Subcutaneous abdominal adipose tissue (tissue), 5 donors: ENCODE measurements at regions not wholly inside any gene's neighbourhood (a gene's known extent, or its start where the extent isn't known, plus 50 kb on each side); places are given as distances from the start of the nearest gene placed in this dataset.

ENCODE experiments used
- H3K27ac ChIP-seq: one replicate; pipeline ENCODE4 v1.7.0; 2013; ENCODE audit warnings: low read depth, mild to moderate bottlenecking, inconsistent platforms, low read length, moderate library complexity
- H3K27me3 ChIP-seq, 5 donors: one replicate each; pipeline ENCODE4 v1.7.0; 2013; ENCODE audit warnings: low read length in 5 of 5, inconsistent platforms in 1 of 5; ENCODE audit not compliant: control insufficient read depth in 5 of 5, insufficient read depth in 4 of 5
- H3K36me3 ChIP-seq, 5 donors: one replicate each; pipeline ENCODE4 v1.7.0; 2013; ENCODE audit warnings: low read length in 5 of 5; ENCODE audit not compliant: control insufficient read depth in 5 of 5, insufficient read depth in 5 of 5
- H3K4me1 ChIP-seq, 5 donors: one replicate each; pipeline ENCODE4 v1.7.0; 2013; ENCODE audit warnings: low read length in 5 of 5, mild to moderate bottlenecking in 3 of 5, moderate library complexity in 1 of 5; ENCODE audit not compliant: control insufficient read depth in 5 of 5, insufficient read depth in 5 of 5
- H3K4me3 ChIP-seq, 5 donors: one replicate each; pipeline ENCODE4 v1.7.0; 2013; ENCODE audit warnings: low read length in 5 of 5, low read depth in 1 of 5
- H3K9ac ChIP-seq, 5 donors: one replicate each; pipeline ENCODE4 v1.7.0; 2013; ENCODE audit warnings: low read length in 5 of 5, mild to moderate bottlenecking in 4 of 5, moderate library complexity in 3 of 5
- H3K9me3 ChIP-seq, 5 donors: one replicate each; pipeline ENCODE4 v1.7.0; 2013; ENCODE audit warnings: low read length in 5 of 5; ENCODE audit not compliant: control insufficient read depth in 5 of 5
- donor health status: healthy.
- donor health status: healthy.
- donor health status: healthy.
- donor health status: healthy.
- donor health status: healthy.

- Histone ChIP-seq H3K27ac (no peak overlapping the region), H3K27me3 (no peaks in the 10 kb centered on the region), H3K4me1 (no peaks in the 10 kb centered on the region), H3K9ac (no peak overlapping the region), H3K36me3 (no peaks in the 10 kb centered on the region), H3K9me3 (peaks cover 0 to 15% (median 2%) of the 10 kb centered on the region in 5 donors), H3K4me3 (no peak overlapping the region)
Observed at GRCh38 chr1:221503268-221503667, 238.6 kb downstream of the DUSP10 start.

GRCh38 chr1:221509575-221510355, 232.1 kb downstream of the DUSP10 start:
- no peaks in the 10 kb centered on the region for H3K36me3 ChIP-seq
- no peak overlapping the region for H3K4me3 ChIP-seq
- H3K9me3 ChIP-seq, result peaks cover 0 to 5% (median 2%) of the 10 kb centered on the region in 5 donors
- H3K27me3 ChIP-seq, result no peaks in the 10 kb centered on the region
- H3K27ac ChIP-seq, result no peak overlapping the region
- H3K9ac ChIP-seq, result no peak overlapping the region
- H3K4me1 ChIP-seq, result no peaks in the 10 kb centered on the region

GRCh38 chr1:221510793-221511503, 230.9 kb downstream of the DUSP10 start:
- Histone ChIP-seq H3K9ac (no peak overlapping the region), H3K27ac (no peak overlapping the region), H3K9me3 (no peaks in the 10 kb centered on the region), H3K4me3 (no peak overlapping the region), H3K36me3 (no peaks in the 10 kb centered on the region), H3K27me3 (no peaks in the 10 kb centered on the region), H3K4me1 (no peaks in the 10 kb centered on the region)

GRCh38 chr1:221511797-221512196, 230.1 kb downstream of the DUSP10 start:
- H3K4me1 ChIP-seq, result no peaks in the 10 kb centered on the region
- no peaks in the 10 kb centered on the region for H3K36me3 ChIP-seq
- no peaks in the 10 kb centered on the region for H3K27me3 ChIP-seq
- no peaks in the 10 kb centered on the region for H3K9me3 ChIP-seq
- no peak overlapping the region for H3K27ac ChIP-seq
- no peak overlapping the region for H3K9ac ChIP-seq
- H3K4me3 ChIP-seq, result no peak overlapping the region

- no peak overlapping the region for H3K4me3 ChIP-seq
- H3K27ac ChIP-seq, result no peak overlapping the region
- no peaks in the 10 kb centered on the region for H3K27me3 ChIP-seq
- H3K4me1 ChIP-seq, result no peaks in the 10 kb centered on the region
- no peaks in the 10 kb centered on the region for H3K36me3 ChIP-seq
- H3K9ac ChIP-seq, result no peak overlapping the region
- no peaks in the 10 kb centered on the region for H3K9me3 ChIP-seq
Observed at GRCh38 chr1:221514806-221515205, 227.1 kb downstream of the DUSP10 start.

- Histone ChIP-seq H3K9ac (no peak overlapping the region), H3K4me1 (no peaks in the 10 kb centered on the region), H3K27me3 (no peaks in the 10 kb centered on the region), H3K27ac (no peak overlapping the region), H3K4me3 (no peak overlapping the region), H3K36me3 (no peaks in the 10 kb centered on the region), H3K9me3 (peaks cover 0 to under 1% (median 0%) of the 10 kb centered on the region in 5 donors)
Observed at GRCh38 chr1:221515496-221515895, 226.4 kb downstream of the DUSP10 start.

- Histone ChIP-seq H3K27ac (no peak overlapping the region), H3K36me3 (no peaks in the 10 kb centered on the region)
Observed at GRCh38 chr1:221517961-221518360, 223.9 kb downstream of the DUSP10 start.

GRCh38 chr1:221520250-221520649, 221.6 kb downstream of the DUSP10 start:
- no peak overlapping the region for H3K27ac ChIP-seq
- H3K9ac ChIP-seq, result no peak overlapping the region
- H3K36me3 ChIP-seq, result no peaks in the 10 kb centered on the region
- H3K27me3 ChIP-seq, result no peaks in the 10 kb centered on the region
- peaks cover 0 to 2% (median 0%) of the 10 kb centered on the region in 5 donors for H3K9me3 ChIP-seq
- H3K4me1 ChIP-seq, result no peaks in the 10 kb centered on the region
- no peak overlapping the region for H3K4me3 ChIP-seq

More at GRCh38 chr1:221517961-221518360, 223.9 kb downstream of the DUSP10 start:
- no peak overlapping the region for H3K4me3 ChIP-seq
- peaks cover 0 to 2% (median 0%) of the 10 kb centered on the region in 5 donors for H3K9me3 ChIP-seq
- no peaks in the 10 kb centered on the region for H3K4me1 ChIP-seq
- H3K9ac ChIP-seq, result no peak overlapping the region
- no peaks in the 10 kb centered on the region for H3K27me3 ChIP-seq

GRCh38 chr1:221521686-221522085, 220.2 kb downstream of the DUSP10 start:
- no peak overlapping the region for H3K9ac ChIP-seq
- no peak overlapping the region for H3K27ac ChIP-seq
- no peaks in the 10 kb centered on the region for H3K4me1 ChIP-seq
- H3K9me3 ChIP-seq, result peaks cover 0 to 2% (median 0%) of the 10 kb centered on the region in 5 donors
- no peaks in the 10 kb centered on the region for H3K36me3 ChIP-seq
- no peaks in the 10 kb centered on the region for H3K27me3 ChIP-seq
- no peak overlapping the region for H3K4me3 ChIP-seq

- H3K36me3 ChIP-seq, result no peaks in the 10 kb centered on the region
- no peaks in the 10 kb centered on the region for H3K27me3 ChIP-seq
- peaks cover 0 to 2% (median 0%) of the 10 kb centered on the region in 5 donors for H3K9me3 ChIP-seq
- H3K9ac ChIP-seq, result no peak overlapping the region
- no peak overlapping the region for H3K4me3 ChIP-seq
- no peaks in the 10 kb centered on the region for H3K4me1 ChIP-seq
- H3K27ac ChIP-seq, result no peak overlapping the region
Observed at GRCh38 chr1:221522529-221522940, 219.4 kb downstream of the DUSP10 start.
